GM21825 (cell line): ENCODE measurements at regions not wholly inside any gene's neighbourhood (a gene's known extent, or its start where the extent isn't known, plus 50 kb on each side); places are given as distances from the start of the nearest gene placed in this dataset.

ENCODE experiments used
- ATAC-seq: cut with Tn5 transposase; IDR thresholded peaks from one replicate; pipeline ENCODE4 v1.9.1; 2021; ENCODE audit warnings: mild to moderate bottlenecking, moderate library complexity; ENCODE audit not compliant: unreplicated experiment

DNA sequence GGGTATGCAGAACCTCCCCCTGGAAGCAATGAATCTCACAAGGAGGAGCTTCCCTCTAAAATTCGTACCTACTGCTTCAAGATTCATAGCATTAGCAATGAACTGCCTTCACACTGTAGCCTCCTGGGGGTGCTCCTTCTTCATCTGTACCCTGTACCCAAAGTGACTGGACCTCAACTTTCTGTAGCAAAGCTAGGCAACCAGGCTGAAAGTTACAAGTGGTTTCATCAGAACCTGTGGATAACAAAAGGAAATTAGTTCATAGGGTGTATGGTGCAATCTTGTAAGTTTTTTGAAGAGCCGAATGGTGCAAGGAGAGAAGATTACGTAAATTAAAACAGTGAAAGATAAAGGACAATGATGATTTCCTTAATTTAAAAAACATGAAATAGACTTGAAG, 1541.7 kb upstream of the FLRT2 start:
- ATAC-seq = no peak

DNA sequence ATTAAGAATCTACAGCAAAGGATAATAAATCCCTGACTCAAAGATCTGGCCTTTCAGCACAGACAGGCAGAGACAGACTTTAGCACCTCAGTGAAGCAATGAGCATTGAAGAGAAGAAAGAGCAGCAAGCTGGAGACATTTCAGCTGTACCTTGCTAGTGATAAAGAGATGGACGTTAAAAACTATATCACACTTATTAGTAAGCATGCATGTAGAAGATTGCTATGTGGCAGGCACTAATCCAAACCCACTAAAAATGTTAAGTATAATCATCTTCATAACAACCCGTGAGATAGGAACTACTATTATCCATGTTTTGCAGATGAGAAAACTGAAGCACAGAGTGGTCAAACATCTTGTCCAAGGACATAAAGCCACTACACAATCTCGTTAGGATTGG, 1538.3 kb upstream of the FLRT2 start:
- no peak for ATAC-seq

- no peak for ATAC-seq
Observed at GRCh38 chr14:83992857-83993256, 1537.1 kb upstream of the FLRT2 start.

DNA sequence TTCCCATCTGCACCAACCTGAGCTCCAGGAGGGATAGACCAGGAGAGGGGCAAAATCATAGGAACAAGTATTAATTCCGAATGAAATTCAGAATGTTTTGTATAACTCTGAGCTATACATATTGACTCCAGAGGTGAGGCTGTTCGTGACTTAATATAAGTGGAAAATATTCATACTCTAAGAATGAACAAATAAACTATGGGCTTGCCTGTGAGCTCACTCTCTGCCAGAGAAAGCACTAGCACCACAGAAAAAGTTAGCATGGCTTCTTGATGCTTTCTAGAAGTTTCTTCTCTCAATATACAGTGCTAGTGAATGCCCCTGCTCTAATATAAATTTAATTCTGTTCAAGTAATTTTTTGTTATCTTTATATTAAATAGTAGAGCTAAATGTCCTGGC, 1536.4 kb upstream of the FLRT2 start:
- ATAC-seq = no peak

- no peak for ATAC-seq
Observed at GRCh38 chr14:83994020-83994419, 1535.9 kb upstream of the FLRT2 start.

DNA sequence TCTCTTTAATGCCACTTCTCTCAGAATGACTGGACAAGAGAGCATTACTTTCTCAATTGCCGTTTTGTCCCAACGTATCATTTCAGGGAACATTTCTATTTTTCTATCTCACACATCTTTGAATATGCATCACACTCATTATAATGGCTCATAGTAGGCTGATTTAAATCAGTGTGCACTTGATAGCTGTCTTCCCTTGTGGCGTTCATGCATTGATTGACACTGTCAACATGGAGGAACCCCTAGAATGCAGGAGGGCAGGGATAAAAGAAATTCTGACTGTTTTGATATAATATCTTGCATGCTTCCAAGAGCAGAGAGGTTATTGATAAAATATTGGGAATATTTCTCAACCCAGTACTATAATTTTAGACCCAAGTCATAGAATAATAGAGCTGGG, 1528.9 kb upstream of the FLRT2 start:
- no peak for ATAC-seq

DNA sequence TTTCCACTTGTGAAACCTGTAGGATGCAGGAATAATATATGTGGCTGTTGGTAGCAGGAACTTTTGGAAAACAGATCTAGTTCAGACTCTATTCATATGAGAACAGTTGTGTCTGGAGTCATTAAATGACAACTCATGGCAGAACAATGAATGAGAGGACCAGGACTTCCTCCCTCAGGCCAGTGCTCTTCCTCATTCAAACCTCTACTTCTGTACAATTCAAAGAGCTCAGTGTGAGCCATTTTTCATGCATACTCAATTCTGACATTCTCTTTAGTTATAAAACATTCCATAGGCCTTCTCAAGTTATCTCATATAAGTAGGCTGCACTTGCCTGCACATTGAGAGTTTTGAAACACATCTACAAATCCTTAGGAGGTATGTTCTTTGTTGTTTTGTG, 1526.6 kb upstream of the FLRT2 start:
- no peak for ATAC-seq

DNA sequence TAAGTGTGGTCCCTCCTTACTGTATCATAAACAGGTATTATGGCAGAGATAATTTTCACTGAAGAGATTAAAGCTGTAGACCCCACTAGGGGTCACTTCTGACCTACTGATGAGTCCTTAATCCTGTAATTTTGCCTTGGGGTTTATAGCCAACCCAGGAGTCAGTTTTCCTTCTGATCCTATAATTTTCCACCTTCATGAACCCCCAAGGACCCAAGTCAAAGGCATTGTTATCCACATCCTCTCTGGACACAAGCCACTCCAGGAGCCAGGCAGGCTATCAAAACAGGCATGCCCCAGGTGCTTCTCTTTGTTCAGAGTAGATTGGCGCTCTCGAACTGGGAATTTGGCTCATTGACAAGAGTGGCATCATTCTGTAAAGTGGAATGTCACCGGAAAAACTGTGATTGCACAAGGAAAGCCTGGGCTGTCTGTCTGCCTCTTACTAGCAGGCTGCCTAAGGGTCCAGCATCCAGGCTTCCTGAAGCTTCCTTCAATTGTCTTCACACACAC, 1523.2 kb upstream of the FLRT2 start:
- no peak for ATAC-seq

DNA sequence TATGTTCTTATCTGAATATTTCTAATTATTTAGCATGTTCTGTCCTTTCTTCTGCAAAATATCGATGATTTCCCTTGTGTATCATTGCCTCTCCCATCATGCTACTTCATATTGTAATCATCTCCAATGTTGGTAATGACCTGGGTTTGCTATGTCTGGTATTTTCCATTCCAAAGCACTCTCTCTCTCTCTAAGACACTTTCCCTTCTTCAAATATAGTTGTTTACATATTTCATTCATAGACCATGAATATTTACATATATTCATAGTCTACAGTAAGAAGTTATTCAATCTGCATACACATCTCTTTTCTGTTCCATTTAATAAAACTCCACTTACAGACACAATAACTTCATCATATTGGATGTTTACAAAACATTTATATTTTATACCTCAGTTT, 1516.5 kb upstream of the FLRT2 start:
- no peak for ATAC-seq

GRCh38 chr14:84017495-84017894, 1512.4 kb upstream of the FLRT2 start:
- ATAC-seq = no peak

- ATAC-seq = no peak
Observed at GRCh38 chr14:84021433-84021832, 1508.5 kb upstream of the FLRT2 start.

GRCh38 chr14:84024231-84024820, 1505.6 kb upstream of the FLRT2 start:
- no peak for ATAC-seq

DNA sequence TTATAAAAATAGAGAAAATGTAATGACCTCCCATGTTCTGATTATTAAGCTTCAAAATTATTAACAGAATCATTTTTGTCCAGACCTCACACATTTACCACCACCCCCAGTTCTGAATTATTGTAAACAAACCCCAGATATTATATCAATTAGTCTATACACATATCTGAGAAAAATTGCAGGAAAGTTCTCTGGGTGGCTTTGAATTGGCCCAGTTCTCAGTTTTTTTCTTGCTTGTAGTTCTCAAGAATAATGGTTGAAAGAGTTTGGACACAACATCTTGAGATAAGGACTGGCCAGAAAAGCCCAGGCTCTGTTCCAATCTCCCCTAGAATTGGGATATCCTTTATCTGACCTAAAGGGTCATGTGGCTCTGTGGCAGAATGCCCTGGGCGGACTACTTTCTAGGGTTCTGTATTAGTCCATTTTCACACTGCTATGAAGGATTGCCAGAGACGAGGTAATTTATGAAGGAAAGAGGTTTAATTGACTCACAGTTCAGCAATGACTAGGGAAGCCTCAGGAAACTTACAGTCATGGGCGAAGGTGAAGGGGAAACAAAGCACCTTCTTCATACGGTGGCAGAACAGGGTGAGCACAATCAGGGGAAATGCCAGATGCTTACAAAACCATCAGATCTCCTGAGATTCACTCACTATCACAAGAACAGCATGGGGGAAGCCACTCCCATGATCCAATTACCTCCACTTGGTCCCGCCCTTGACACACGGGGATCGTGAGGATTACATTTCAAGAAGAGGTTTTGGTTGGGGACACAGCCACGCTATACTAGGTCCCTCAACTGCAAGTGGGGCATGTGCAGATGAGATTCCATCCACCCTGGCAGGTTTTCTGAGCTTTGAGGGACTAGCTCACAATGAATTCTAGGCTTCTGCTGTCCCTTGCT, 1504.6 kb upstream of the FLRT2 start:
- no peak for ATAC-seq

- ATAC-seq = no peak
Observed at GRCh38 chr14:84027351-84027750, 1502.6 kb upstream of the FLRT2 start.

GRCh38 chr14:84028080-84028604, 1501.8 kb upstream of the FLRT2 start:
- ATAC-seq = no peak

DNA sequence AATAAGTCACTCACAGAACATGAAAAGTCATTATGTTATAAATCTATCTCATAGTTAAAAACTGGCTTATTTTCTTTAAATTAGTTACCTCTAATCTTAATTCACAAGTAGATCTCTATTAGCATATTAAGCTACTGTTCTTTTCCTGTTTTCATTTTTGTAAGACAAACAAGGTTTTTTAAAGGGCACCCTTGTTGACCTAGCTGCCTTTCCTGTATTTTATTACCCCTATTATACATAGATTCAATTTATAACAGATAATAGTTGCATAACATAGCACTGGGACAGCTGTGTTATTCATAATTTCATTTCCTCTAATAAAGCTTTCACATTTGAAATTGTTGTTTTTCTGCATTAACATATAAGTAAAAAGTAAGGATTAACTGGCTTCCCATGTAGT, 1500.7 kb upstream of the FLRT2 start:
- ATAC-seq = no peak

GRCh38 chr14:84029720-84030119, 1500.2 kb upstream of the FLRT2 start:
- no peak for ATAC-seq

GRCh38 chr14:84036840-84037239, 1493.1 kb upstream of the FLRT2 start:
- no peak for ATAC-seq

DNA sequence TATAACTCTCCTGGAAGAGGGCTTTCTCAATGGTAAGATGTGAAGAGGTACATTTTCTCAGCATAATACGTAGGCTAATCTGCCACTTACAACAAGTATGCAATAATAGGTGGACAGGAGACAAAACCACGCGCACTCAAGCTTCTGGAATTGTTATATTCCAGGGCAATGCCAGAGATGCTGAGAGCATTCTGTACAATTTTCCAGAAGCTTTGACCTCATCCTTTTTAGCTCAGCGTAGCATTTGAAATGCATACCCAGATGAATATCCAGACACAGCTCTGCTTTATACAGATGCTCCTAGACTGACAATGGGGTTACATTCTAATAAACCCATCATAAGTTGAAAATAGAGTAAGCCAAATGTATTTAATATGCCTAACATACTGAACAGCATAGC, 1492.4 kb upstream of the FLRT2 start:
- ATAC-seq = no peak

- no peak for ATAC-seq
Observed at GRCh38 chr14:84040101-84040500, 1489.8 kb upstream of the FLRT2 start.

GRCh38 chr14:84041421-84041820, 1488.5 kb upstream of the FLRT2 start:
- no peak for ATAC-seq

DNA sequence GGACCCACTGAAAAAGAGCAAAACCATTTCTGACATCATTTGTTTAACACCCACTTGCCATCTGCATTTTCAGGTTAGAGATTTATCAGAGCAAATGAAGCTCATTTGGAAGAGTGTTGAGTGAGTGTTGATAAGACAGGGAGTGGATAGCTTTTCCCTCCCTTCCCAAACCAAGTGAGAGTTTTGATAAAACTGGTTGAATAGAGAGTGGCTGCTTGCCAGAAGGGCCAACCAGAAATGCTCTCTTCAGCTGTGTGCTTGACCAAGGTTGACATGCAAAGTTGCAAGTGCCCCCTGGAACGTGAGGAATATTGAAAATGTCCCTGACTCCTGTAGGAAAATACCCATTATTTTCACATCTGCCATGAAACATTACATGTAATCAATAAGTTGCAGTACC, 1487.0 kb upstream of the FLRT2 start:
- ATAC-seq = no peak
